GM12872 (cell line): ENCODE measurements at regions not wholly inside any gene's neighbourhood (a gene's known extent, or its start where the extent isn't known, plus 50 kb on each side); places are given as distances from the start of the nearest gene placed in this dataset.

Source experiments
- CTCF ChIP-seq: IDR thresholded peaks from 3 replicates; pipeline ENCODE4 v1.5.1; 2011; ENCODE audit warnings: low read depth, mild to moderate bottlenecking, low read length, moderate library complexity; ENCODE audit not compliant: insufficient read depth

GRCh38 chr3:106323586-106323985 lies 454.8 kb upstream of the CBLB start:
- no peak for TF ChIP-seq CTCF

GRCh38 chr3:106326941-106327695 lies 458.3 kb upstream of the CBLB start:
- no peak for TF ChIP-seq CTCF

GRCh38 chr3:106327696-106328025 lies 458.8 kb upstream of the CBLB start:
- TF ChIP-seq CTCF = no peak

GRCh38 chr3:106328224-106328623 lies 459.4 kb upstream of the CBLB start:
- no peak for TF ChIP-seq CTCF

- TF ChIP-seq CTCF = no peak
Measured at GRCh38 chr3:106329521-106329920, 460.7 kb upstream of the CBLB start.

- TF ChIP-seq CTCF = no peak
Measured at GRCh38 chr3:106331636-106332035, 462.8 kb upstream of the CBLB start.

- no peak for TF ChIP-seq CTCF
Measured at GRCh38 chr3:106332129-106332528, 463.3 kb upstream of the CBLB start.
